LNCAP (cell line): ENCODE measurements at regions not wholly inside any gene's neighbourhood (a gene's known extent, or its start where the extent isn't known, plus 50 kb on each side); places are given as distances from the start of the nearest gene placed in this dataset.

Experiments
- CTCF ChIP-seq: fragments of 450-650 bp; IDR thresholded peaks from 2 replicates; pipeline ENCODE4 v1.5.1; 2017; ENCODE audit warnings: mild to moderate bottlenecking

- TF ChIP-seq CTCF, result no peak
Observed at GRCh38 chr22:48161298-48161697, 1398.8 kb downstream of the TBC1D22A start.

DNA sequence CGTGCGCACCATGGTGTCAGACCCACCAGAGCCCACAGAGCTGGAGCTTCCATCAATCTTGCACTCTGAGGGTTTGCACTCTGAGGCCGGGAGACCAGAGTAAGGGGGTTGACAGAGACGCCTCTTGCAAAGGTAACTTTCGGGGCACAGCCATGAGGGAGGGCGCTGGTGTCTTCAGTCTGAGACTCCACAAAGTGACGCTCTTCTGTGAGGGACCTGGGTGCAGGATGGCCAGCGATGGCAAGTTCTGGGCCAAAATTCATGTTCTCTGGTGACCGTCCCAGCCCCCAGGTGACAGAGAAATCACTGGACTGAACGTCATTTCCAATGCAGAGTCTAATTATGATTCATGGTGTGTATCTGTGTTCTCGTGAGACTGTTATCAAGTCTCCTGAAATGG, 1395.2 kb downstream of the TBC1D22A start:
- no peak for TF ChIP-seq CTCF

DNA sequence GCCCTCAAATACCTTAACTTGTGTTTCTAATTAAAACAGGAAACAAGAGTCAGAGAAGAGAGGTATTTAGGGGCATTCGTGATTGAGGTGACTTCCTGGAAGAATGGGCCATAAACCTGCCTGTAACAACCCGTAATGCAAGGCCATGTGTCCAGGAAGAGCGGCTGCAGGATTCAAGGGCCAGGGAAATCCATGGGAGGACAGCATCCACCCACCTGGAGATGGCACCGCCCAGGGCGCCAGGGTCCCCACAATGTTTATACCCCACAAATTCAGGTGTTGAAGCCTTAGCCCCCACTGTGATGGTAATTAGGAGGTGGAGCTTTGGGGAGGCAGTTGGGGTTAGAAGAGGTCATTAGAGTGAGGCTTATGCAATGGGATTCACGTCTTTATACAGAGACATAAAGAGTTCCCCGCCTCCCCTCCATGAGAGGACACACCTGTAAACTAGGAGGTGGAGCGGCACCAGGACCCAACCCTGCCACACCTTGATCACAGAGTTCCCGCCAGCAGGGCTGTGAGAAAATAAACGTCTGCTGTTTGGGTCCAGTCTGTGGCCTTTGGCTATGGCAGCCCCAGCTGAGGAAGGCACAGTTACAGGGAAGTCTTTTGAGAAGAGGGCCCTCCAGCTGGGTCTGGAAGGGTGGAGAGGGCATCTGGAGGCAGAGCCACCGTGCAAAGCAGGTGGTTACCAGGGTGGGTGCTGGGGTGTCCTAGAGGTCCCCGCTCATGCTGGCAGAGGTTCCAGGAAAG, 1394.3 kb downstream of the TBC1D22A start:
- no peak for TF ChIP-seq CTCF

GRCh38 chr22:48155446-48155845, 1393.0 kb downstream of the TBC1D22A start:
- no peak for TF ChIP-seq CTCF

GRCh38 chr22:48154943-48155240, 1392.4 kb downstream of the TBC1D22A start:
- no peak for TF ChIP-seq CTCF

DNA sequence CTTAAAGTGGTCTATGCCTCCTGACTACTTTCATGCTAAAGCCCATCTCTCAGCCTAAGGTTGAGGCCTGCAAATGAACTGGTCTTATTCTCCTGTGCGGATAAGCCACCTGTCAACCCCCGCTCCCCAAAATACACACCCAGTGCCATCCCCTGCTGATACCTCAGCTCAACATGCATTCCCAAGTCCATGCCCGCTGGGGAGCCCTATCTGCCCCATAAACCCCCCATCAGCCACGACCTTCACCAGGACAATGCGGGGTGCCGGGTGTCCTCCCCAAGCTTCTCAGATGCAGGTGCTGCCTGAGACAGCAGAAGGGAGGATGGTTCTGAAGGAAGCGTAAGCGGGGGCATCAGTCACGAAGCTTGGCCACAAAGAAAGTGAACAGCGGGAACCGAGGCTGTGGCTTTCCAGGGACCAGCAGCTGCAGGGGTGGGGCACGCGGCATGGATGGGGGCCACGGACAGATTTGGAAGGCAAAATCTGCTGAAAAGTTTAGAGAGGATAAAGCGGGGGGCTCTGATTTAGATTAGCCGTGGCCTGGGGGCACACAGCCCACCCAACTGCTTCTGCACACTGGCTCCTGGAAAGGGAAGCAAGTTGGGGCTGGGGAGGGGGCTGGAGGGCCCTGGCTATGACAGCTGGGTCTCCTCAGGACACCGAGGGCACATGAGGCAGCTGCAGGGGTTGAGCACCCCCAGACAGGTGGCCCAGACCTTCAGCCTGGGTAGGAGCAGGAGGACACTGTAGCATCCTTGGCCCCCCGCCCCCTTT, 1391.9 kb downstream of the TBC1D22A start:
- no peak for TF ChIP-seq CTCF

DNA sequence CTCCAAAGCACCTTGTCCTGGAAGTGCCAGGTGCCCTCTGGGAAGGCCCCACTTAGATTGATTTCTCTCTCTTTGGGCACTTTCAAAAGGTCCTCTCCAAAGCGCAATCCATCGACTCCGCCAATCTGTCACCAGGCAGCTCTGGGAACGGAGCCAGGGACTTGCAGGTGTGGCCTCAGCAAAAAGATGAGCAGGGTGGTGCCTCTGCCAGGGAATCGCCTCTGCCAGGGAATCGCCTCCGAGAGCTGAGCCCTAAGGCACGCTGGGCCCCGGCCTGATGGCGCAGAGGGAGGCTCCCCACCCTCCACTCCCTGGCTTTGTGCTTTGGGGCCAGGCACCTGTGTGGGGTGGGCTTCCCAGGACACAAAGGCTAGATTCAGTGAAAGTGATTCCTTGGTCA, 1391.3 kb downstream of the TBC1D22A start:
- no peak for TF ChIP-seq CTCF
